Activated B cell treated with CpG ODN at 0.5 μM for 24 hours (primary cell): ENCODE measurements at regions not wholly inside any gene's neighbourhood (a gene's known extent, or its start where the extent isn't known, plus 50 kb on each side); places are given as distances from the start of the nearest gene placed in this dataset.

Experiments
- ATAC-seq: fragments of 200-7000 bp; cut with Tn5 transposase; one replicate; pipeline ENCODE4 v1.10.0; 2021; ENCODE audit warnings: low read depth, mild to moderate bottlenecking, moderate library complexity
- CTCF ChIA-PET: fragments of 350-600 bp; sonication (Branson Sonifier 250); formaldehyde crosslinking; loops from one replicate; lab custom pipeline; 2021; ENCODE audit warnings: antibody characterized with exemption; lab: Charles Lee
- POLR2A ChIA-PET: fragments of 350-600 bp; sonication (Branson Sonifier 250); formaldehyde crosslinking; loops from one replicate; lab custom pipeline; 2021; ENCODE audit warnings: antibody characterized with exemption; lab: Charles Lee
- DNase-seq: peaks from one replicate; pipeline ENCODE4 v3.0.0; 2022
- H3K27ac Mint-ChIP-seq: one replicate; pipeline ENCODE4 v1.8.0; 2020; ENCODE audit warnings: mixed read lengths
- H3K27me3 Mint-ChIP-seq: one replicate; pipeline ENCODE4 v1.8.0; 2021; ENCODE audit warnings: mixed read lengths
- H3K36me3 Mint-ChIP-seq: one replicate; pipeline ENCODE4 v1.8.0; 2021; ENCODE audit warnings: low read depth, mixed read lengths
- H3K4me1 Mint-ChIP-seq: one replicate; pipeline ENCODE4 v1.8.0; 2021; ENCODE audit warnings: mixed read lengths
- H3K4me3 Mint-ChIP-seq: one replicate; pipeline ENCODE4 v1.8.0; 2020; ENCODE audit warnings: mild to moderate bottlenecking, mixed read lengths
- H3K9me3 Mint-ChIP-seq: one replicate; pipeline ENCODE4 v1.8.0; 2020; ENCODE audit warnings: mixed read lengths
- intact Hi-C: fragments of 100-400 bp; cut with micrococcal nuclease; formaldehyde crosslinking; loops from one replicate; pipeline ENCODE4 v1.15.1; 2024
- TF ChIP-seq, protein P1 (sequence below): fragments of 200-600 bp; IDR thresholded peaks from one replicate; pipeline ENCODE4 v1.8.0; 2022; ENCODE audit warnings: antibody characterized with exemption, mild to moderate bottlenecking

DNA sequence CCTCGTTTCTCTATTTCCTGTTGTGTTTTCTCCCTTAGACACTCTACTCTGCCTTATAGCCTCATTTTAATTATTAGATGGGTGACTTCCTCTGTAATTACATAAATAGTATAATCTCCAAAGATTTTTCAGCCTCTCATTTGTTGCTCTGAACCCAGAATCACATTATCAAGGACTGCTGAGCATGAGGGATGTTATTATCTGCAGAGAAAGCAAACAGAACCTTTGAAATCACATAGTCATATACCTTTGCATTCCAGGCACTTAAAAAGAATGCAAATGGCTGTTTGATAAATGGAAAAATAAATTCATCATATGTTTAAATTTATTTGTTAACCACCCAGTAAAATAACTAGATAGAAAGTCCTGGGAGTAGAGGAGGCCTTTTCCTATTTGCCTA lies 305.1 kb upstream of the PPP1R2C start:
- DNase-seq (no peak), ATAC-seq (no peak)
- TF ChIP-seq, protein P1, sequence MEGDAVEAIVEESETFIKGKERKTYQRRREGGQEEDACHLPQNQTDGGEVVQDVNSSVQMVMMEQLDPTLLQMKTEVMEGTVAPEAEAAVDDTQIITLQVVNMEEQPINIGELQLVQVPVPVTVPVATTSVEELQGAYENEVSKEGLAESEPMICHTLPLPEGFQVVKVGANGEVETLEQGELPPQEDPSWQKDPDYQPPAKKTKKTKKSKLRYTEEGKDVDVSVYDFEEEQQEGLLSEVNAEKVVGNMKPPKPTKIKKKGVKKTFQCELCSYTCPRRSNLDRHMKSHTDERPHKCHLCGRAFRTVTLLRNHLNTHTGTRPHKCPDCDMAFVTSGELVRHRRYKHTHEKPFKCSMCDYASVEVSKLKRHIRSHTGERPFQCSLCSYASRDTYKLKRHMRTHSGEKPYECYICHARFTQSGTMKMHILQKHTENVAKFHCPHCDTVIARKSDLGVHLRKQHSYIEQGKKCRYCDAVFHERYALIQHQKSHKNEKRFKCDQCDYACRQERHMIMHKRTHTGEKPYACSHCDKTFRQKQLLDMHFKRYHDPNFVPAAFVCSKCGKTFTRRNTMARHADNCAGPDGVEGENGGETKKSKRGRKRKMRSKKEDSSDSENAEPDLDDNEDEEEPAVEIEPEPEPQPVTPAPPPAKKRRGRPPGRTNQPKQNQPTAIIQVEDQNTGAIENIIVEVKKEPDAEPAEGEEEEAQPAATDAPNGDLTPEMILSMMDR, result no peak
- intact Hi-C loops, result no loop called here
- ChIA-PET CTCF (no interaction called here), POLR2A (no interaction called here)
- no peak overlapping the region for H3K4me3 Mint-ChIP-seq
- H3K36me3 Mint-ChIP-seq, result no peaks in the 10 kb centered on the region
- H3K27me3 Mint-ChIP-seq, result no peaks in the 10 kb centered on the region
- no peak overlapping the region for H3K27ac Mint-ChIP-seq
- H3K4me1 Mint-ChIP-seq, result no peaks in the 10 kb centered on the region
- H3K9me3 Mint-ChIP-seq, result no peaks in the 10 kb centered on the region

DNA sequence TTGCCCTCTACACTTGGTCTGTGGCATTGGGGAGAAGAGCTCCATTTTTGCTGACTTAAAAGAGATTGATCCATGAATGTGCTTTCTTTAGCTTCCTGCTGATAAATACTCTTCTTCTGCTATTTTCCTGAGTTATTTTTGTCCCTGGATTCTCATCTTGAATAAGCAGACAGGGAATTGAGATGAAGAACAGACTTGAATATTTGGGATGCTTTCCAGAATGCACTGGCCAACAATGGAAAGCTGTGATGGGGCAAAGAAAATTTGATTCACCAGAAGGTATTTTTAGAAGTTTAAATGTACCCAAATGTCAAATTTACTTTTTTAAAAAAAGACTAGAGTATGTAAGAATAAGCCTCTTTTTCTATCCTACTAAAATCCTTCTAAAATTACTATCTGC lies 309.9 kb upstream of the PPP1R2C start:
- H3K27ac Mint-ChIP-seq, result no peak overlapping the region
- DNase-seq (no peak), ATAC-seq (no peak)
- ChIA-PET POLR2A (no interaction called here), CTCF (no interaction called here)
- H3K4me1 Mint-ChIP-seq, result no peaks in the 10 kb centered on the region
- H3K36me3 Mint-ChIP-seq, result no peaks in the 10 kb centered on the region
- H3K27me3 Mint-ChIP-seq, result no peaks in the 10 kb centered on the region
- no peak overlapping the region for H3K4me3 Mint-ChIP-seq
- H3K9me3 Mint-ChIP-seq, result no peaks in the 10 kb centered on the region
- intact Hi-C loops, result no loop called here
- TF ChIP-seq, protein P1, result no peak

DNA sequence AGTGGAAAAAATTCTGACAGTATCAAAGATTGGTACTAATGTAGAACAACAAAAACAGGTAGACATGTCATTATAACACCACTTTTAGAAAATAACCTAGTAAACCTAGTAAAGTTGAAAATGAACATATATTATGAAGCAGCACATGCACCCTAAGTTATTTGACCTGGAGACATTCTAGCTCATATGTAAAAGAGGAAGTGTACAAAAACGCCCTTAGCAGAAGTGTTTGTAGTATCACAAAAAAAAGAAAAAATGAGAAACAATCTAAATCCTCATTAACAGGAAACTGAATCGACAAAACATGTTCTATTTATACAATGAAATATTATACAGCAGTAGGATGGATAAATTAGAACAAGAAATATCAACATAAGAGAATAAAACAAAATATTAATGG lies 318.9 kb upstream of the PPP1R2C start:
- Mint-ChIP-seq H3K27ac (no peak overlapping the region), H3K9me3 (no peaks in the 10 kb centered on the region), H3K36me3 (no peaks in the 10 kb centered on the region), H3K4me3 (no peak overlapping the region), H3K27me3 (no peaks in the 10 kb centered on the region), H3K4me1 (peaks cover 12% of the 10 kb centered on the region)
- POLR2A ChIA-PET, result no interaction called here
- intact Hi-C loops, result no loop called here
- TF ChIP-seq, protein P1, result no peak
- ATAC-seq (no peak), DNase-seq (no peak)
- CTCF ChIA-PET, result no interaction called here

DNA sequence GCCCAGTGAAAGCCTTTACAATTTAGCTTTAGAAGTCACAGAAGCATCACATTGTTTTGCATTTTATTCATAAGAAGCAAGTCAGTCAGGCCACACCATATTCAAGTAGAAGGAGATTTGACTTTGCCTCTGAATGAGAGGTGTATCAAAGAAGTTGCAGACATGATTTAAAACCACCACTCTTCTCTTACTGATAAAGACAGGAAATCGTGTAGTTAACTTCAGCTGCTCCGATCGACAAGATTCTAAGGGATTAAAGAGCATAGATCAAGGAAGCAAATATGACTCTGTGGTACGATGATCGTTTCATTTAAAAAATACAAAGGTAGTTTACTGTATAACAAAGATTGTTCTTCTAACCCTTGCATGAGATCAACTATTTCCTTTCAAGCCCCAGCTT lies 328.0 kb upstream of the PPP1R2C start:
- Mint-ChIP-seq H3K4me3 (no peak overlapping the region), H3K27ac (no peak overlapping the region), H3K9me3 (no peaks in the 10 kb centered on the region), H3K36me3 (no peaks in the 10 kb centered on the region), H3K4me1 (peaks cover 2% of the 10 kb centered on the region), H3K27me3 (no peaks in the 10 kb centered on the region)
- TF ChIP-seq, protein P1, result no peak
- ChIA-PET POLR2A (no interaction called here), CTCF (no interaction called here)
- DNase-seq (no peak), ATAC-seq (no peak)
- intact Hi-C loops, result no loop called here

DNA sequence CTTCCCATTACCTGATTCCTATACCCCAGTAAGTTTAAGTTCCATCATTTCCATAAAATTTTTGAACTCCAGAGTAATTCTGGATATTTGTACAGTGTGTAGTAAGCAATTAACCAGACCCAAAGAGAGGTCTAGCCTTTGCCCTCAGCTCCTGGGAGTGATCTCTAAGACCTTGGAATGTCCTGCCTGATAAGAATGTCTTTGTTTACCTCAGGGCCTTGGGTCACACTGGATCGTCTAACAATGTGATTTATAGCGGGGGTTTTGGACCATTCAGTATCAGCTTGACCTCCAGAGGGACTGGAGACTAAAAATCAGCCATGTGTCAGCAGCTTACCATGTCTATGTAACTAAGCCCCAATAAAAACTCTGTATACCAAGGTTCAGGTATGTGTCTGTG lies 330.9 kb upstream of the PPP1R2C start:
- H3K36me3 Mint-ChIP-seq, result no peaks in the 10 kb centered on the region
- intact Hi-C loops, result no loop called here
- no peak overlapping the region for H3K4me3 Mint-ChIP-seq
- CTCF ChIA-PET, result no interaction called here
- TF ChIP-seq, protein P1, result no peak
- no peaks in the 10 kb centered on the region for H3K27me3 Mint-ChIP-seq
- no peaks in the 10 kb centered on the region for H3K9me3 Mint-ChIP-seq
- POLR2A ChIA-PET, result no interaction called here
- H3K27ac Mint-ChIP-seq, result no peak overlapping the region
- ATAC-seq (no peak), DNase-seq (no peak)
- peaks cover 2% of the 10 kb centered on the region for H3K4me1 Mint-ChIP-seq
